ENCODE measurements at regions not wholly inside any gene's neighbourhood (a gene's known extent, or its start where the extent isn't known, plus 50 kb on each side); places are given as distances from the start of the nearest gene placed in this dataset.

DNA sequence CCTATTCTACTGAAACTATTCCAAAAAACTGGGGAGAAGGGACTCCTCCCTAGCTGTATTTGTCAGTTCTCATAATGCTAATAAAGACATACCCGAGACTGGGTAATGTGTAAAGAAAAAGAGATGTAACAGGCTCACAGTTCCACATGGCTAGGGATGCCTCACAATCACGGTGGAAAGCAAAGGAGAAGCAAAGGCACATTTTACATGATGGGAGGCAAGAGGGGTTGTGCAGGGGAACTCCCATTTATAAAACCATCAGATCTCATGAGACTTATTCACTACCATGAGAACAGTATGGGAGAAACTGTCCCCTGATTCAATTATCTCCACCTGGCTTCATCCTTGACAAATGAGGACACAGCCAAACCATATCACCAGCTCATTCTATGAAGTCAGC, 111.2 kb upstream of the RIPOR2 start:
- TF ChIP-seq, protein P1, sequence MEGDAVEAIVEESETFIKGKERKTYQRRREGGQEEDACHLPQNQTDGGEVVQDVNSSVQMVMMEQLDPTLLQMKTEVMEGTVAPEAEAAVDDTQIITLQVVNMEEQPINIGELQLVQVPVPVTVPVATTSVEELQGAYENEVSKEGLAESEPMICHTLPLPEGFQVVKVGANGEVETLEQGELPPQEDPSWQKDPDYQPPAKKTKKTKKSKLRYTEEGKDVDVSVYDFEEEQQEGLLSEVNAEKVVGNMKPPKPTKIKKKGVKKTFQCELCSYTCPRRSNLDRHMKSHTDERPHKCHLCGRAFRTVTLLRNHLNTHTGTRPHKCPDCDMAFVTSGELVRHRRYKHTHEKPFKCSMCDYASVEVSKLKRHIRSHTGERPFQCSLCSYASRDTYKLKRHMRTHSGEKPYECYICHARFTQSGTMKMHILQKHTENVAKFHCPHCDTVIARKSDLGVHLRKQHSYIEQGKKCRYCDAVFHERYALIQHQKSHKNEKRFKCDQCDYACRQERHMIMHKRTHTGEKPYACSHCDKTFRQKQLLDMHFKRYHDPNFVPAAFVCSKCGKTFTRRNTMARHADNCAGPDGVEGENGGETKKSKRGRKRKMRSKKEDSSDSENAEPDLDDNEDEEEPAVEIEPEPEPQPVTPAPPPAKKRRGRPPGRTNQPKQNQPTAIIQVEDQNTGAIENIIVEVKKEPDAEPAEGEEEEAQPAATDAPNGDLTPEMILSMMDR (conservative IDR thresholded peaks at IDR 0.05 in 1 of 2, IDR thresholded peaks at IDR 0.05 in 1 of 2; ENCODE audit: low read depth in 1 of 2, low read length in 2 of 2), result no peak
- no peak for TF ChIP-seq EZH2 (IDR thresholded peaks at IDR 0.05; ENCODE audit: low read length, missing control alignments)

Data from fibroblast of lung (primary cell).